Stimulated activated CD4-positive, alpha-beta T cell treated with anti-CD3 and anti-CD28 coated beads, TNF-alpha, amount 100 ng/mL, for 48 hours (primary cell): ENCODE measurements at regions not wholly inside any gene's neighbourhood (a gene's known extent, or its start where the extent isn't known, plus 50 kb on each side); places are given as distances from the start of the nearest gene placed in this dataset.

Experiments used
- DNase-seq, 3 donors: peaks; one replicate each; pipeline ENCODE4 v3.0.0-alpha.2; 2020; ENCODE audit warnings: low read depth in 3 of 3

DNA sequence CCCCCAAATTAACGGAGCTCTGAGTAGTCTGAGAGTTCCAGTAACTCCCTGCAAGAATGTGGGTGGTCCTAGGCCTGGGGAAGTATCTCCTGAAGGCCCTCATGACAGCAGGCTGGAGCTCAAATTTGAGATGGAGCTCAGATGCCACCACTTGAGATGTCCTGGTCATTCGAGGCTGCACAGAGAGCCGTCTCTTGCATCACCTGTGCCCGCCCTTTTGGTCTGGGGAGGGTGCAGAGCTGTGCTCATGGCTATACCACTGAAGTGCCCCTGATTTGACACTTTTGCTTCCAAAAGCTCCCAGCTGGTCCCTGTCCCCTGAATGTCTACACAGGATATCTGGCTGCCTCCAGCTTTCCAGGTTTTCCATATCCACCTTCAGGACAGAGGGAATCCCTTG is 214.0 kb upstream of the B3GAT1 start:
- no peak for DNase-seq

- DNase-seq = no peak
Observed at GRCh38 chr11:134625631-134626030, 213.6 kb upstream of the B3GAT1 start.

DNA sequence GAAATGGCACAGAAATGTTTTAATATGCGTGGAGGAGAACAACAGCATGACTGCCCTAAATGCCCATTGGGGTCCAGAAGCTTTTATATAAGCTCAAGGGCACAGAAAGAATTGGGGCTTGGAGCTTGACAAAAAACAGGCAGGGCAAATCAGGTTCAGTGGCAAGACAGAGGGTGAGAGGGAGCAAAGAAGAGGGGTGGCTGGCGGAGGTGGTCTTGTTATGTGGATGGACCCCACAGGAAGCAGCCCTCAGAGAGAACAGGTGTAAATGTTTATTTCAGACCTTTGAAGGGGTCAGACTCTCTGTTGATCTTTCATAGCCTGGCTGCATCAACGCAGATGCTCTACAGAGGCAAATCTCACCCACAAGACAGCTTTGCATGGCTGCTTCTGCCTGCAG is 213.1 kb upstream of the B3GAT1 start:
- no peak for DNase-seq

DNA sequence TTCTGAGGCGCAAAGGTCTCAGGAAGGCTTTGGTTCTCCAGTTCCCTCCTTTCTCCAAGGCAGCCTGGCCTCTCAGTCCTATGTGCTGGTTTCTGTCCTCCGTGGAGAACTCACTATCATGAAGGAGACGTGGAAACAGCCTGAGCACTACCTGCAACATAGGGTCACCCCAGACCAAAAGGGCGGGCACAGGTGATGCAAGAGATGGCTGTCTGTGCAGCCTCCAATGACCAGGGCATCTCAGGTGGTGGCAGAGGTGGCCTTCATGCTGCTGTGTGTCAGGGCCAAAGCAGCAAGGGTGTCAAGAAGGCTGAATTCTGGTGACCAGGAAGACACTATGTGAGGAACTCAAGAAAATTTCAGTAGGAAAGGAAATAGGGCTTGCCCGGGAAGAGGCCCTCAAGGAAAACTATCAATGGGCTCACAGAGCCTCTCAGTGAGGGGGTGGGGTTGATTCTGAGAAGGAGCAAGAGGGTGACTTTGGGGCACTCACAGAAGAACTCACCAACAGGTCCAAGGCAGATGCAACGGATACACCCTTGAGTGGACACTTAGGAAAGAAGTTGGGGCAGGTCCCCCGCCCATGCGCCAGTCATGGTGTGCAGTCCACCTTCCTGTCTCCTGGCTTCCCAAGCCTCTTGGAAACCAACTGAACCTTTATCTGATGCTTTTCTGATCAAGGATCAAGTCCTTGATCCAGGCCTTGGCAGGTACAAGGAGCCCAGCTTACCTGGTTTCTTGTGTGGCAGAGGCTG is 212.3 kb upstream of the B3GAT1 start:
- DNase-seq = no peak

- DNase-seq = no peak
Observed at GRCh38 chr11:134623711-134624110, 211.7 kb upstream of the B3GAT1 start.

- DNase-seq = no peak
Observed at GRCh38 chr11:134622458-134622857, 210.4 kb upstream of the B3GAT1 start.

GRCh38 chr11:134617360-134617759 is 205.3 kb upstream of the B3GAT1 start:
- no peak for DNase-seq

DNA sequence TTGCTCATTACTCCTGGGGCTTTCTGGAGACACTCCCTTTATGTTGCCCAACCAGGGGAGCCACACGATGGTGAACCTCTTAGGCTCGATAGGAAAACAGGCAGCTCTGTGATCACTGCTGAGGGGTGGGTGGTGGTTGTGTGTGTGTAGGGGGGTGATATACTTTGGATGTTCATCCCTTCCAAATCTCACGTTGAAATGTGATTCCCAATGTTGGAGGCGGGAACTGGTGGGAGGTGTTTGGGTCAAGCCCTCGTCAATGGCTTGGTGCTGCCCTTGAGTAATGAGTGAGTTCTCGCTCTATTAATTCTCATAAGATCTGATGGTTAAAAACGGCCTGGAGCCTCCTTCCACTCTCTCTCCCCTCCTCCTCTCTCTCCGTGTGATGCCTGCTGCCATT is 204.0 kb upstream of the B3GAT1 start:
- DNase-seq = no peak

GRCh38 chr11:134615041-134615615 is 203.1 kb upstream of the B3GAT1 start:
- no peak for DNase-seq

DNA sequence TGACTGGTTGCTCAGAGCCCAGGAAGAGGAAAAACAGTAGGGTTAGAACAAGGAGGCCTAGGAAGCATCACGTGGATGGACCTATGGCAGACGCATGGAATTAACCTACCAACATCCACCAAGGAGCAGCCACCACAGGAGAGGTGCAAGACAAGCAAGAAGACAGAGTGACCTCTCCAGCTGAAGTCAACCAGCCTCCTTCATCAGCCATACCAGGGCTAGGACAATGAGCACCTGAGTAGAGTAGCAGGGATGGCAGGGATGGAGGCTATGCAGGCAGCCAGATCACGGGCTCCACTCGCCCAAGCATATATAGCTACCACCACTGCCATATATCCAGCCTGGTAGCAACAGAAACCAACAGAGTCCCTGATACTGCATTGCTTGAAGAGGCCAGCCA is 202.1 kb upstream of the B3GAT1 start:
- DNase-seq = no peak

DNA sequence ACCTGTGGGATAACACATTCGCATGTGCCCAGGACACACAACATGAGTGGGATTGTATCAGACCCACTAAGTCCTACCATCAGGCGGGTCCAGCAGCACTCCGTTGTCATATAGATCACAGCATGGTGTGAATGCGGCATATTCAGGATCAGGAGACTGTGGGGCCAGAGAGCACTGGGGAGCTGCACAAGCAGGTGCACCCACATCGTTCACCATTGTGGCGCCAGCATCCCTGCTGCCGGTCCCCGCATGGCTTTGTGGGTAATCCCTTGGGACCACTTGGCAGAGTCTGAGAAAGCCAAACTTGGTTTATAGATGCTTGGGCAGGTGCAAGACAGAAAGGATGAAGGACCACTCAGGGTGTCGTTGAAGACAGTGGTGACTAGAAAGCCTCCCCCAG is 201.6 kb upstream of the B3GAT1 start:
- no peak for DNase-seq

DNA sequence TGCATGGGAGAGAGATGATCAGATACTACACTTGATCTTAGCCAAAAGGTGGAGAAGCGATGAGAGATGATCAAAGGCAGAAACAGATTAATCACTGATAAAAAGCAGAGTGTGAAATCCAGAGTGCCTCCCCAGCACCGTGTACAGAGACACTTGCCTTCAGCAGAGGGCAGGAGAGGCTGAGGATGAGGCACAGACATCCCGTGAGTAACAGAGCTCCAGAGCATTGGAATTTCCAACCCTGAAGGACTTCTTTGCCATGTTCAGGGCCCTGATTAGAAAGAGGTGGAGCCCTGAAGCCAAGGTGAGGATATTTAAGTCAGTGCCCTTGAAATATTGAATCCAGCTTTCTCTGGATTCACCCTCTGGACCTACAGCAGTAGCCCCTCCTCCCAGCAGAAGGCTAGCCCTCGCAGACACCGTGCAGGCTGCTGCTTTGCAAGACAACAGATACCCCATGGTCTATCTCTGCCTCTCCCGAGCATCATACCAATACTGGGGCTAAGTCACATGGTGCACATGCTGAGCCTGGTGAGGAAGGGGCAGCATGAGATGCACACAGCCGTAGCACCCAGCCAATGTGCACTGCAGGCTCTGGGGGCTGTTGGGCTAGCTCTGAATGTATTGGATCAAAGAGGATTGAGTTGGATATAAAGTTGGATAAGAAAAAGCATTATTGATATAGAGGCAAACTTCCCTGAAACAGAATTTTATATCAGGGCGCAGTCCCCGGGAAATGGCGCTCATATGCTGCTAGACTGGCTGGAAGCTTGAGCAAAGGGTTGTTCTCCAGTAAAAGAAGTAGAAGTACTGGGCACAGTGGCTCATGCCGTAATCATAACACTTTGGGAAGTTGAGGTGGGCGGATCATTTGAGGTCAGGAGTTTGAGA is 200.3 kb upstream of the B3GAT1 start:
- DNase-seq = no peak

- DNase-seq = no peak
Observed at GRCh38 chr11:134611537-134611936, 199.5 kb upstream of the B3GAT1 start.

DNA sequence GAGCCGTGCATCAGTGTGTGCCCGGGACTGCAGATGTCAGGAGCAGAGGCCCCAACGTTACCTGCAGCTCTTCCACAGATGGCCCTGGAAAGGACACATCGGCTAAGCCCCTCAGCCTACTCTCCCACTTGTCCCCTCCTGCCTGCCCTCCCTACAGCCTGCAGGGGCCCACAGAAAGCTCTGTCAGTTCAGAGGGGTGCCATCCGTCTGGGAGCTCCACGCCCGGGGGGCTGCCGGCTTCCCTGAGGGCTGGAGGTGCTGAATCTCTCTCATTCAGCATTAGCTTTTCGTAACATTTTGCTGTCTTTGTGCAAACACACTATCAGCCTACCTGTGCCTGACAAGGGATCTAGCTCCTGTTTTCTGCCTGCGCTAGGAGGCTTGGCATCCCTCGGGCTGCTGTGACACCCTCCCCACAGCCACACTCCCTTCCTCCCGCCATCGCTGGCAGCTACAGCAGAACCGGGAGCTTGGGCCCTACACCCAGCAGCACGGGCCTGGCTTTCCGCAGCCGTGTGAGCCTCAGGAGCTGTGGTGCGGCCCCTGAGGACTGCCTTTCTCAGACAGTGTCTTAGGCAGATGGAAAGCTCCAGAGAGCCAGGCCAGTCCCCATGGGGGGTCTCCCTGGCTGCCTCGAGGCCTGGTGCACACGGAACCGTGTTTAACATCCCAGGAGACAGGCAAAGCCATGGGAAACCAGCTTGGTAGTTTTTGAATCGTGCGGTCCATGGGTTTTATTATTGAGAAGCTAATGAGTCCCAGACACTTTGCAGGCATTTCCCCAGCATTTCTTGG is 198.3 kb upstream of the B3GAT1 start:
- no peak for DNase-seq

- no peak for DNase-seq
Observed at GRCh38 chr11:134609361-134610115, 197.5 kb upstream of the B3GAT1 start.

GRCh38 chr11:134607963-134608750 is 196.1 kb upstream of the B3GAT1 start:
- DNase-seq = no peak

GRCh38 chr11:134606251-134606650 is 194.2 kb upstream of the B3GAT1 start:
- DNase-seq = no peak

DNA sequence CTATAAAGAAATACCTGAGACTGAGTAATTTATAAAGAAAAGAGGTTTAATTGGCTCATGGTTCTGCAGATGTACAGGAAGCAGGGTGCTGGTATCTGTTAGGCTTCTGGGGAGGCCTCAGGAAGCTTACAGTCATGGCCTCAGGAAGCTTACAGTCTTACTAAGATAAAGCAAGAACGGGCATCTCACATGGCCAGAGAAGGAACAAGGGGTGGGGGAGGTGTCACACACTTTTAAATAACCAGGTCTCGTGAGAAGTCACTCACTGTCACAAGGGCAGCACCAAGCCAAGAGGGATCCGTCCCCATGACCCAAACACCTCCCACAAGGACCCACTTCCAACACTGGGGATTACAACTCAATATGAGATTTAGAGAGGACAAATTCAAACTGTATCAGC is 192.8 kb upstream of the B3GAT1 start:
- no peak for DNase-seq

DNA sequence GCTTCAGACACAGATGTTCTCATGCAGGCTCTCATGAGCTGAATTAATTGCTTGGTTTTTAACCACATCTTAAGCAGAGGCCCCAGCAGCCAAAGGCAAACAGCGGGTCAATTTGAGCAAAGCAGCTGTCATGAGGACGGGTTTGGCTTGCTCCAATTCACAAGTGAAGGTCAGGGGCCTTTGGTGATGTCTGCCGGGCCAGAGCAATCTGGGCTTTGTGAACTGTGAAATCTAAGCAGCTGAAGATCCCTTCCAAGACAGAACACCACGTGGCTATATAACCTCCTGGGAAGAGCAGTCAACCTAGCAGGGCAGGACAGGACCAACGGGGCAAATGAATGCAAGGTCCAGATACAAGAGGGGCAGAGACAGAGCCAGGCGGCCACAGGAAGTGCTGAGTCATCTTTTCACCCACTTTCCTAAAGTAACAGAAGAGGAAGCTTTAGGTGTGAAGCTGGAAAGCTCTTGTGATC is 187.3 kb upstream of the B3GAT1 start:
- no peak for DNase-seq

DNA sequence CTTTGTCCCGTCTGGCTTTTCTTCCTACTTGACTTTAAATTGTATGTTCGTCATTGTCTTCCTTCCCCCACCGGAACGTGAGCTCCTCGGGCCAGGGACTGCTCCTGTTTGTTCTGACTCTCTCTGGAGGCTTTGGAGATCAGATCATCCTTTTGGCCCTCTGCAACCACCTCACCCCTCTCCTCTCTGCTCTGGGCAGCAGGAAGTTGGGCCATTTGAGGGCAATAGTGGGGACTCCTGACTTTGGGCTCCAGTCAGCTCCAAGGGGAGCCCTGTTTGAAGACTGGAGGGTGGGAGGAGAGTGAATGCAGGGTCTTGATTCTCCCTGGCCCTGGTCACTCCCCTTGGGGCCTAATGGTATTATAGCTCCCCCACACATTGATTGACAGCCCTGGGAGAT is 186.3 kb upstream of the B3GAT1 start:
- no peak for DNase-seq
